GM12878 (cell line): ENCODE measurements at regions not wholly inside any gene's neighbourhood (a gene's known extent, or its start where the extent isn't known, plus 50 kb on each side); places are given as distances from the start of the nearest gene placed in this dataset.

ENCODE experiments used
- ATAC-seq: fragments of 200-7000 bp; cut with Tn5 transposase; 3 replicates; pipeline ENCODE4 v1.9.1; 2020; ENCODE audit warnings: mild to moderate bottlenecking, moderate library complexity
- BruUV-seq: library from RNA; stranded (reverse); fragments of 400-500 nt; replicated peaks from 2 replicates; lab custom pipeline; 2021; lab: Mats Ljungman, UMichigan
- CTCF ChIA-PET: fragments of 300-600 bp; sonication (Branson Sonifier 250); formaldehyde crosslinking; extraction: SDS; loops from one replicate; lab custom pipeline; 2021; ENCODE audit warnings: inconsistent platforms; lab: Yijun Ruan, JAX
- POLR2A ChIA-PET: fragments of 350-600 bp; formaldehyde crosslinking; extraction: SDS; loops from one replicate; lab custom pipeline; 2021; ENCODE audit warnings: inconsistent platforms; lab: Charles Lee
- RAD21 ChIA-PET: fragments of 300-600 bp; sonication (Branson Sonifier 250); formaldehyde crosslinking; loops from one replicate; lab custom pipeline; 2023; ENCODE audit warnings: antibody characterized with exemption; ENCODE audit not compliant: unreplicated experiment; lab: Charles Lee
- SMC1A ChIA-PET: fragments of 300-600 bp; sonication (Branson Sonifier 250); formaldehyde crosslinking; loops from one replicate; lab custom pipeline; 2023; ENCODE audit not compliant: unreplicated experiment, uncharacterized antibody; lab: Charles Lee
- DNase-seq: peaks from one replicate; pipeline ENCODE4 v3.0.0-alpha.2; 2011; ENCODE audit warnings: low read depth, low spot score
- FAIRE-seq: peaks from 3 replicates; lab custom pipeline; 2011; peaks lifted over from hg19 to GRCh38; lab: Jason Lieb, UNC
- H2AFZ ChIP-seq: 2 replicates; pipeline ENCODE4 v1.6.0; 2011; ENCODE audit warnings: low read depth, low read length, control low read depth; ENCODE audit not compliant: control insufficient read depth
- H3K27ac ChIP-seq: 2 replicates; pipeline ENCODE4 v1.5.1; 2011; ENCODE audit warnings: control low read depth; ENCODE audit not compliant: control insufficient read depth, insufficient read depth
- H3K27me3 ChIP-seq, 2 experiments: replicated peaks in 1 of 2; 2 replicates each; pipeline versions ENCODE4 v1.6.0 to v1.6.1; 2011; ENCODE audit warnings: low read length in 1 of 2; ENCODE audit not compliant: control insufficient read depth in 2 of 2, insufficient read depth in 2 of 2
- H3K36me3 ChIP-seq, 2 experiments: 2 replicates each; pipeline ENCODE4 v1.5.1; 2011; ENCODE audit warnings: low read length in 1 of 2; ENCODE audit not compliant: control insufficient read depth in 2 of 2, insufficient read depth in 2 of 2
- H3K4me1 ChIP-seq: 2 replicates; pipeline ENCODE4 v1.6.1; 2011; ENCODE audit warnings: mild to moderate bottlenecking, low read length, moderate library complexity, mixed read lengths; ENCODE audit not compliant: control insufficient read depth, insufficient read depth
- H3K4me2 ChIP-seq: 2 replicates; pipeline ENCODE4 v1.6.0; 2011; ENCODE audit warnings: control low read depth; ENCODE audit not compliant: control insufficient read depth, insufficient read depth
- H3K4me3 ChIP-seq: fragments of 200-600 bp; sonication (generic); 2 replicates; pipeline ENCODE4 v1.5.1; 2016
- H3K79me2 ChIP-seq: 2 replicates; pipeline ENCODE4 v1.6.0; 2011; ENCODE audit warnings: low read length; ENCODE audit not compliant: control insufficient read depth, insufficient read depth
- H3K9ac ChIP-seq: 2 replicates; pipeline ENCODE4 v1.8.0; 2011; ENCODE audit warnings: low read length, control low read depth, mixed read lengths; ENCODE audit not compliant: control insufficient read depth, insufficient read depth
- H3K9me3 ChIP-seq: replicated peaks from 3 replicates; pipeline ENCODE4 v1.5.1; 2011; ENCODE audit warnings: mild to moderate bottlenecking, low read length; ENCODE audit not compliant: control insufficient read depth, insufficient read depth
- H4K20me1 ChIP-seq: 2 replicates; pipeline ENCODE4 v1.6.0; 2011; ENCODE audit not compliant: control insufficient read depth, insufficient read depth
- CREM ChIP-seq: IDR thresholded peaks from 2 replicates; pipeline ENCODE4 v1.6.1; 2014; ENCODE audit warnings: antibody characterized with exemption, low read depth
- MYB ChIP-seq: fragments of 150-350 bp; IDR thresholded peaks from 2 replicates; pipeline ENCODE4 v1.6.1; 2014; ENCODE audit warnings: mild to moderate bottlenecking, low read depth, low read length, borderline replicate concordance
- MYC ChIP-seq: IDR thresholded peaks from 2 replicates; pipeline ENCODE4 v1.6.1; 2011; ENCODE audit warnings: mild to moderate bottlenecking, low read length, moderate library complexity, inconsistent platforms; ENCODE audit not compliant: insufficient read depth, insufficient replicate concordance, insufficient read length, severe bottlenecking
- PAX5 ChIP-seq: IDR thresholded peaks from 2 replicates; pipeline ENCODE4 v1.6.1; 2011; ENCODE audit warnings: low read depth, low read length, borderline replicate concordance
- RELA ChIP-seq: fragments of 450-650 bp; IDR thresholded peaks from 2 replicates; pipeline ENCODE4 v1.8.0; 2014; ENCODE audit warnings: borderline replicate concordance; ENCODE audit not compliant: partially characterized antibody
- RELB ChIP-seq: fragments of 450-650 bp; IDR thresholded peaks from 2 replicates; pipeline ENCODE4 v1.6.1; 2017; ENCODE audit warnings: low read depth, mild to moderate bottlenecking, moderate library complexity
- RFX5 ChIP-seq: IDR thresholded peaks from 2 replicates; pipeline ENCODE4 v1.6.1; 2011; ENCODE audit warnings: low read depth, low read length, improper control_type of control experiment
- STAT3 ChIP-seq: IDR thresholded peaks from 2 replicates; pipeline ENCODE4 v1.6.1; 2011; ENCODE audit warnings: low read depth, low read length, improper control_type of control experiment
- USF1 ChIP-seq: IDR thresholded peaks from 2 replicates; pipeline ENCODE4 v1.6.1; 2011; ENCODE audit warnings: borderline replicate concordance, low read depth, mild to moderate bottlenecking, moderate library complexity, mixed read lengths, low read length; ENCODE audit not compliant: insufficient read depth; ENCODE audit errors: extremely low read length
- ZNF274 ChIP-seq: IDR thresholded peaks from one replicate; pipeline ENCODE4 v1.8.0; 2011; ENCODE audit not compliant: insufficient read length, insufficient read depth
- WGBS: methylation state at CpG from one replicate; pipeline ENCODE4 v1.1.6; 2016; ENCODE audit warnings: low lambda C conversion rate; ENCODE audit not compliant: insufficient replicate concordance, insufficient coverage; ENCODE audit errors: missing lambda C conversion rate; 5-methylcytosine and 5-hydroxymethylcytosine counted together
- in situ Hi-C: fragments of 300-500 bp; cut with MboI; formaldehyde crosslinking; loops from 9 replicates; pipeline ENCODE4 v1.14.3; 2018; ENCODE audit warnings: mixed read lengths
- intact Hi-C: fragments of 100-400 bp; cut with micrococcal nuclease; formaldehyde crosslinking; loops from one replicate; pipeline ENCODE4 v1.14.2; 2022; ENCODE audit not compliant: unreplicated experiment
- TF ChIP-seq, protein P1 (sequence below): fragments of 450-650 bp; IDR thresholded peaks from 2 replicates; pipeline ENCODE4 v1.6.1; 2018; ENCODE audit warnings: mild to moderate bottlenecking, low read depth, moderate library complexity; ENCODE audit not compliant: partially characterized antibody
- TF ChIP-seq, protein P2 (sequence below): fragments of 450-650 bp; conservative IDR thresholded peaks from 2 replicates; pipeline ENCODE4 v1.6.1; 2017; ENCODE audit warnings: mild to moderate bottlenecking, moderate library complexity
- TF ChIP-seq, protein P3 (sequence below): IDR thresholded peaks from 2 replicates; pipeline ENCODE4 v1.6.1; 2012; ENCODE audit warnings: low read depth, low read length, improper control_type of control experiment

- WGBS = 18% methylated on average over 2 of the region's 2 CpGs
- ChIA-PET POLR2A (no interaction called here), CTCF (no interaction called here), SMC1A (no interaction called here), RAD21 (no interaction called here)
- in situ Hi-C loops = no loop called here
- no peak for FAIRE-seq
- Histone ChIP-seq H3K27ac (no peak overlapping the region), H2AFZ (no peak overlapping the region), H3K9me3 (no peaks in the 10 kb centered on the region), H3K4me1 (no peaks in the 10 kb centered on the region), H3K36me3 (no peaks in the 10 kb centered on the region), H3K27me3 (no peaks in the 10 kb centered on the region), H3K4me2 (no peak overlapping the region), H4K20me1 (no peaks in the 10 kb centered on the region), H3K9ac (no peak overlapping the region), H3K79me2 (no peaks in the 10 kb centered on the region), H3K4me3 (no peak overlapping the region)
- DNase-seq = no peak
- ATAC-seq = no peak
- intact Hi-C loops = no loop called here
- no TSS peak for BruUV-seq
- TF ChIP-seq STAT3 (no peak), ZNF274 (no peak), MYC (no peak), RFX5 (no peak), RELB (no peak), CREM (no peak), MYB (no peak), PAX5 (no peak), USF1 (no peak), RELA (no peak)
- TF ChIP-seq, protein P1, sequence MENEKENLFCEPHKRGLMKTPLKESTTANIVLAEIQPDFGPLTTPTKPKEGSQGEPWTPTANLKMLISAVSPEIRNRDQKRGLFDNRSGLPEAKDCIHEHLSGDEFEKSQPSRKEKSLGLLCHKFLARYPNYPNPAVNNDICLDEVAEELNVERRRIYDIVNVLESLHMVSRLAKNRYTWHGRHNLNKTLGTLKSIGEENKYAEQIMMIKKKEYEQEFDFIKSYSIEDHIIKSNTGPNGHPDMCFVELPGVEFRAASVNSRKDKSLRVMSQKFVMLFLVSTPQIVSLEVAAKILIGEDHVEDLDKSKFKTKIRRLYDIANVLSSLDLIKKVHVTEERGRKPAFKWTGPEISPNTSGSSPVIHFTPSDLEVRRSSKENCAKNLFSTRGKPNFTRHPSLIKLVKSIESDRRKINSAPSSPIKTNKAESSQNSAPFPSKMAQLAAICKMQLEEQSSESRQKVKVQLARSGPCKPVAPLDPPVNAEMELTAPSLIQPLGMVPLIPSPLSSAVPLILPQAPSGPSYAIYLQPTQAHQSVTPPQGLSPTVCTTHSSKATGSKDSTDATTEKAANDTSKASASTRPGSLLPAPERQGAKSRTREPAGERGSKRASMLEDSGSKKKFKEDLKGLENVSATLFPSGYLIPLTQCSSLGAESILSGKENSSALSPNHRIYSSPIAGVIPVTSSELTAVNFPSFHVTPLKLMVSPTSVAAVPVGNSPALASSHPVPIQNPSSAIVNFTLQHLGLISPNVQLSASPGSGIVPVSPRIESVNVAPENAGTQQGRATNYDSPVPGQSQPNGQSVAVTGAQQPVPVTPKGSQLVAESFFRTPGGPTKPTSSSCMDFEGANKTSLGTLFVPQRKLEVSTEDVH = no peak
- TF ChIP-seq, protein P2, sequence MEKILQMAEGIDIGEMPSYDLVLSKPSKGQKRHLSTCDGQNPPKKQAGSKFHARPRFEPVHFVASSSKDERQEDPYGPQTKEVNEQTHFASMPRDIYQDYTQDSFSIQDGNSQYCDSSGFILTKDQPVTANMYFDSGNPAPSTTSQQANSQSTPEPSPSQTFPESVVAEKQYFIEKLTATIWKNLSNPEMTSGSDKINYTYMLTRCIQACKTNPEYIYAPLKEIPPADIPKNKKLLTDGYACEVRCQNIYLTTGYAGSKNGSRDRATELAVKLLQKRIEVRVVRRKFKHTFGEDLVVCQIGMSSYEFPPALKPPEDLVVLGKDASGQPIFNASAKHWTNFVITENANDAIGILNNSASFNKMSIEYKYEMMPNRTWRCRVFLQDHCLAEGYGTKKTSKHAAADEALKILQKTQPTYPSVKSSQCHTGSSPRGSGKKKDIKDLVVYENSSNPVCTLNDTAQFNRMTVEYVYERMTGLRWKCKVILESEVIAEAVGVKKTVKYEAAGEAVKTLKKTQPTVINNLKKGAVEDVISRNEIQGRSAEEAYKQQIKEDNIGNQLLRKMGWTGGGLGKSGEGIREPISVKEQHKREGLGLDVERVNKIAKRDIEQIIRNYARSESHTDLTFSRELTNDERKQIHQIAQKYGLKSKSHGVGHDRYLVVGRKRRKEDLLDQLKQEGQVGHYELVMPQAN = no peak
- TF ChIP-seq, protein P3, sequence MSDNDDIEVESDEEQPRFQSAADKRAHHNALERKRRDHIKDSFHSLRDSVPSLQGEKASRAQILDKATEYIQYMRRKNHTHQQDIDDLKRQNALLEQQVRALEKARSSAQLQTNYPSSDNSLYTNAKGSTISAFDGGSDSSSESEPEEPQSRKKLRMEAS = no peak
These were observed 75.1 kb upstream of the PRKG1 start for GRCh38 chr10:50999163-50999562.
